Epithelial cell of prostate (primary cell): ENCODE measurements at regions not wholly inside any gene's neighbourhood (a gene's known extent, or its start where the extent isn't known, plus 50 kb on each side); places are given as distances from the start of the nearest gene placed in this dataset.
"Not testable (repeated sequence)": the region's sequence is repeated elsewhere in the genome, so short reads cannot be mapped to it uniquely, and the experiment has no call there.

ENCODE experiments used
- DNase-seq: peaks from one replicate; pipeline ENCODE4 v3.0.0-alpha.2; 2011; ENCODE audit warnings: low read depth, low spot score
- H3K27ac ChIP-seq: fragments of 450-650 bp; 2 replicates; pipeline ENCODE4 v1.5.1; 2017; ENCODE audit warnings: mild to moderate bottlenecking

GRCh38 chr17:45554479-45554878 is 64.0 kb upstream of the PLEKHM1 start:
- DNase-seq, H3K27ac ChIP-seq: not testable (repeated sequence)

- not testable (repeated sequence) for DNase-seq, H3K27ac ChIP-seq
These were observed 68.3 kb upstream of the PLEKHM1 start for GRCh38 chr17:45558821-45559220.

GRCh38 chr17:45562868-45563267 is 72.3 kb upstream of the PLEKHM1 start:
- H3K27ac ChIP-seq, DNase-seq: not testable (repeated sequence)

- DNase-seq, result not testable (repeated sequence)
These were observed 72.8 kb upstream of the PLEKHM1 start for GRCh38 chr17:45563283-45563682.

GRCh38 chr17:45568275-45568674 is 77.8 kb upstream of the PLEKHM1 start:
- not testable (repeated sequence) for DNase-seq

More at GRCh38 chr17:45563283-45563682, 72.8 kb upstream of the PLEKHM1 start:
- H3K27ac ChIP-seq, result not testable (repeated sequence)

GRCh38 chr17:45573326-45573725 is 82.8 kb upstream of the PLEKHM1 start:
- not testable (repeated sequence) for DNase-seq, H3K27ac ChIP-seq

More at GRCh38 chr17:45568275-45568674, 77.8 kb upstream of the PLEKHM1 start:
- not testable (repeated sequence) for H3K27ac ChIP-seq

- DNase-seq, result no peak
- no peak overlapping the region for H3K27ac ChIP-seq
These were observed 83.6 kb upstream of the PLEKHM1 start for GRCh38 chr17:45573924-45574770.

GRCh38 chr17:45575126-45575885 is 84.8 kb upstream of the PLEKHM1 start:
- H3K27ac ChIP-seq, result no peak overlapping the region
- DNase-seq, result no peak

- peak overlapping the region; percentile 81 for H3K27ac ChIP-seq
- DNase-seq, result peak; percentile 64
These were observed 86.2 kb upstream of the PLEKHM1 start for GRCh38 chr17:45576527-45577307.

- H3K27ac ChIP-seq, result peak overlapping the region; percentile 81
- DNase-seq, result no peak
These were observed 87.2 kb upstream of the PLEKHM1 start for GRCh38 chr17:45577571-45578279.

GRCh38 chr17:45578516-45579455 is 88.3 kb upstream of the PLEKHM1 start:
- DNase-seq, result peak; percentile 68
- H3K27ac ChIP-seq, result peak overlapping the region; percentile 31

GRCh38 chr17:45579529-45580495 is 89.3 kb upstream of the PLEKHM1 start:
- DNase-seq, result no peak
- H3K27ac ChIP-seq, result peak overlapping the region; percentile 31

- H3K27ac ChIP-seq, result no peak overlapping the region
These were observed 90.4 kb upstream of the PLEKHM1 start for GRCh38 chr17:45580924-45581323.

GRCh38 chr17:45581860-45582259 is 91.3 kb upstream of the PLEKHM1 start:
- no peak for DNase-seq
- no peak overlapping the region for H3K27ac ChIP-seq

More at GRCh38 chr17:45580924-45581323, 90.4 kb upstream of the PLEKHM1 start:
- DNase-seq, result no peak

- no peak for DNase-seq
- peak overlapping the region; percentile 55 for H3K27ac ChIP-seq
These were observed 93.8 kb upstream of the PLEKHM1 start for GRCh38 chr17:45584092-45585036.

- DNase-seq, result not testable (repeated sequence)
These were observed 94.7 kb upstream of the PLEKHM1 start for GRCh38 chr17:45585037-45585733.

More at GRCh38 chr17:45585037-45585733, 94.7 kb upstream of the PLEKHM1 start:
- H3K27ac ChIP-seq, result peak overlapping the region; percentile 55
